NCI-H1694 treated with DMSO at 0.1 percent for 48 hours (cell line): ENCODE measurements at regions not wholly inside any gene's neighbourhood (a gene's known extent, or its start where the extent isn't known, plus 50 kb on each side); places are given as distances from the start of the nearest gene placed in this dataset.
"Not testable (repeated sequence)": the region's sequence is repeated elsewhere in the genome, so short reads cannot be mapped to it uniquely, and the experiment has no call there.

Source experiments
- DNase-seq: peaks from one replicate; lab custom pipeline; 2025; lab: John Stamatoyannopoulos, UW

DNA sequence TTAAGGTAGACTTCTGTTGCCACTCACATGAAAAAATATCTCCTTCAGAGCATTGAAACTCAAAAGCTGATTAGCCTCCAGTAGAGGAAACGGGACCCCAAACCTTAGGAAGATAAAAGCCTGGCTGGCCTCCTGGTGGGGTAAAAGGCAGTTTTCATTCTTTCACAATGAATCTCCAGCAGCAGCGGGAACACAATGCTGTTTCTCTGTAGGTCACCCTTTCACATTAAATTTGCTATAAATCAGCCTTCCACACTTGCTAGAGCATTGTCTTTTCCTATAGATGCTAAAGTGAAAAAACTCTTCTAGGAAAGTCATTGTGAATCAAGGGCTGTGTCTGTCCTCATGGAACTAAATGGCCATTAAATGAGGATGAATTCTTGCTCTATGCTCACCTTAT lies 207.3 kb upstream of the MAGEB2 start:
- no peak for DNase-seq

DNA sequence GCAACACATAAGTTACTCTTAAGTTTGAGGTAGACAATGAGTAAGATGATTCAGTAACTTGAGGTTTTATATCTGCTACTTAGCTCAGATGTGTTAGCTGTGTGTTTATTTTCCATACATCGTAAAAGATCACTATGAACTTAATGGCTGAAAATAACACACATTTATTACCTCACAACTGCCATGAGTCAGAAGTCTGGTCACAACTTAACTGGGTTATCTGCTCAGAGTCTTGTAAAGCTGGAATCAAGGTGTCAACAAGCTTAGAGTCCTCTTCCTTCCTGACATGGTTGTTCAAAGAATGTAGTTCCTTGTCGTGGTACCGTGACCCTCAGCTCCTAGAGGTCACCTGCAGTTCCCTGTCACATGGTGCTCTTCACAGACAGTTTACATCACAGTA lies 204.9 kb upstream of the MAGEB2 start:
- no peak for DNase-seq

- DNase-seq, result no peak
Observed at GRCh38 chrX:30015440-30015839, 199.9 kb upstream of the MAGEB2 start.

GRCh38 chrX:30027636-30028035 lies 187.7 kb upstream of the MAGEB2 start:
- no peak for DNase-seq

- DNase-seq, result not testable (repeated sequence)
Observed at GRCh38 chrX:30036406-30036805, 179.0 kb upstream of the MAGEB2 start.

DNA sequence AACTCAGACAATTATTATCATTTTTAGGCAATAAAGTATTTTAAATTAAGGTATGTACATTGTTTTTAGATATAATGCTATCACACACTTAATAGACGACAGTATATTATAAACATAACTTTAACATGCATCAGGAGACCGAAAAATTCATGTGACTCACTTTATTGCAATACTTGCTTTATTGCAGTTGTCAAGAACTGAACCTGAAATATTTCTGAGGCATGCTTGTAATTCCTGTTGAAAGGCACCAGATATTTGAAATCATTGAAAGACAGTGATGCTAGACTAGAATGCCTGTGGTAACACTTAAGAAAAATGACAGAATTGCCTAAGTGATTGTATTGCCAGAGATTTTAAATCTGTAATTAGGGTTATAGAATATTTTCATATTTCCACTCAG lies 175.6 kb upstream of the MAGEB2 start:
- no peak for DNase-seq

DNA sequence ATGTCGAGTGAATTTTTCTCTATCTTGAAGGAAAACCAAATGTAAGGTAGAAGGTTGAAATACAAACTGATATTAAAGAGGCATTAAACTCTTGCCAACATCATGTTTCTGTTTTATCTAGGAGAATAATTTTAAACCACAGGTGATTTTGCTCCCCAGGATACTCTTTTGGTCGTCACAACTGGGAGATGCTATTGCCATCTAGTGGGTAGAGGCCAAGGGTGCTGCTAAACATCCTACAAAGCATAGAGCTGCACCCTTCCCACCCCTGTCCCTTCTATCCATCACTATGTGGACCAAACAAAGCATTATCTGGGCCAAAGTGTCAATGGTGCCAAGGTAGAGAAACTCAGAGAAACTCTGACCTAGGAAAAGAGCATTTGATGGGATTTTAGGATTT lies 154.6 kb upstream of the MAGEB2 start:
- no peak for DNase-seq

DNA sequence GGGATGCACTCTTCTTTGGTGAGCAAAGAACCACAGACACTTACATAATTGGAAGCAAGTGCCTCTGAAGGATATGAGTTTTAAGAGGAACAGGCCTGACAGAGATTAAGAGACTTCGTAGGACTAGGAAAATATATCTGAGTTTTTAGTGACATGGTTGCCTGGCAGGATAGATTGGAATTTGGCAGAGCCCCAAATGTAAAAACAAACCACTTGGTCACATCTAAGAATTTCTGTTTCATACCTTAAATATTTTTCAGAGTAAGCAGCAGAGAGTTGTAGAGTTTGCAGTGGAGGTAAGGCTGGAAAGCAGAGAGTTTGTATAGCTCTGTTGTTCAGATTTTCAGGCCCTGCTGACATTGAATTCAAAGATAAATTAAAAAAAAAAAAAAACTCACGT lies 150.1 kb upstream of the MAGEB2 start:
- DNase-seq, result no peak

GRCh38 chrX:30067677-30068076 lies 147.7 kb upstream of the MAGEB2 start:
- no peak for DNase-seq

GRCh38 chrX:30085571-30085970 lies 129.8 kb upstream of the MAGEB2 start:
- DNase-seq, result no peak

GRCh38 chrX:30111431-30111830 lies 103.9 kb upstream of the MAGEB2 start:
- DNase-seq, result no peak

DNA sequence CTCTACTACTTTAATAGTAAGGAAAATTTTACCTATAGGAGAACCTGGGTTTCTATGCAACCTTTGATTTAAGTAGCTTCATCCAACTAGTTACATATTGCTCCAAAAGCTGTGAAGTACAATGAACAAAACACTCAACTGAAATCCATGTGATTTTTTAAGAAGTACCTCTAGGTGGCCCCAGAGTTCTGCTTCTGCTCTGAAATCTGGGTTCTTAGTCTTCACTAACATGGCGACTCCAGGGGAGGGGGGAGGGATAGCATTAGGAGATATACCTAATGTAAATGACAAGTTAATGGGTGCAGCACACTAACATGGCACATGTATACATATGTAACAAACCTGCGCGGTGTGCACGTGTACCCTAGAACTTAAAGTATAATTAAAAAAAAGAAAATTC lies 73.4 kb upstream of the MAGEB2 start:
- peak; percentile 19 for DNase-seq

DNA sequence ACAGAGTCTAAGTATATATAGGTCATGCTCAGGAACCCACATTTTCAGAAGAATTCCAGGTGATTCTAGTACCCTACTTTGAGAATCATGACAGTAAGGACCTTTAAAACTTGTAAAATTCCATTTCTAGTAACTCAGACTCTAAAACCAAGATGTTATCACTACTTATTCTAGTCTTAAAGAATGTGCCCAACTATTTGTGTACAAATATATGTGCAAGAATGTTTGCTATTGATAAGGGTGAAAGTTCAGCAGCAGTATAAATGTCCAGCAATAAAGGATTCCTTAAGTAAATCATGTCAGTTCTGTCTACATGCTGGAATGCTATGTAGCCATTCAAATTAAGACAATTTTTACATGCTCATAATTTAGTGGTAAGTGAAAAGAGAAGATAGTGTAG lies 71.1 kb upstream of the MAGEB2 start:
- DNase-seq, result no peak

DNA sequence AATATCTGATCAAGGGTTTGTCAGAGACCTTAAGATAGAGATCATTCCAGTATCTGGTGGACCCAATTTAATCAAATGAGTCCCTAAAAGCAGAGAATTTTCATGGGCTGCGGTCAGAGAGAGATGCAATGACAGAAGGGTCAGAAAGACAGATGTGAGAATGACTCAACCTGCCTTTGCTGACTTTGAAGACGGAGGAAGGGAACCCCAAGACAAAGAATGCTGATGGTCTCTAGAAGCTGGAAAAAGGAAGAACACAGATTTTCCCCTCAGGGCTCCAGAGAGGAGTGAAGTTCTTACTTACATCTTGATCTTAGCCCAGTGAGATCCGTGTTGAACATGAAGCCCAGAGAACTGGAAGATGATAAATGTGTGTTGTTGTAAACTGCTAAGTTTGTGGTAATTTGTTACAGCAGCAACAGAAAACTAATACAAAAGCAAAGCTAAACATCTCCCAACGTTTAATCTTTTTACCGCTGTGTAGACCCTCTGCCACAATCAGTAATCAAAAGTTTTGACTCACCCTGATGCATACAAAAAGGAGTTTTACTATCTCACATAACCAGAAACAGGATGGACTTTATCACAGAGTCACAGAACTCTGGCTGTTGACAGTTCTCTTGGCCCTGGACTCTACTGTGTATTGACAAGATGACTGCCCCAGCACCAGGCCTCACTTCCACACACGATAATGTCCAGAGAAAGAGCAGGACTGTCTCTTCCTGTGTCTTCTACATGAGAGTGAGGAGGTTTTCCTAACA lies 70.2 kb upstream of the MAGEB2 start:
- no peak for DNase-seq

DNA sequence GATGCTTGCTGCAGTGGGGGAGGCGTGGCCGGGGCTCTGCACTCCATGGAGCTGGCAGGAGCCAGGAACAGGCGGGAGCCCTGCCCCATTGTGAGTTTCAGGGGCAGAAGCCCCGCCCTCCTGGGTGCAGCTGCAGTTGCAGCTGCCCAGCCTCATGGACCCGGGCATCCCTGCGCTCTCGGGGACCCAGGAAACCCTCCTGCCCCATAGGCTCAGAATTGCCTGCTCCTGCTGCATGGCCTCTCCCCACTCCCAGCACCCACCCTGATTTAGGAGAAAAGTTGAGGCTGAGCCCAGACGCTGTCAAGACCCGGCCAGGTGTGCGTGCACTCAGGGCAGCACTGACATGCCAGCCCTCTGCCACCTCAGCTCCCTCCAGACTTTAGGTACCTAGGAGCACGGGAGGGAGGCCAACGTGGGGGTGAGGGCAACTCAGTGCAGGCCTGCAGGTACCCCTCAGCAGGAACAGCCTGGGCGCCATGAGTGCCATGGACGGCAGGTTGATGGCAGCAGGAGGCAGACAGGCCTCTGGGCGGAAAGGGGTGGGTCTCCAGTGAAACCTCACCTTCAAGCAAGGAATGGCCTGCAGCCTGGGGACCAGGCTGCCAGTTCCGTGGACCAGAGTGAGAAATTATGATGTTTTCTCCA lies 67.2 kb upstream of the MAGEB2 start:
- DNase-seq, result no peak

DNA sequence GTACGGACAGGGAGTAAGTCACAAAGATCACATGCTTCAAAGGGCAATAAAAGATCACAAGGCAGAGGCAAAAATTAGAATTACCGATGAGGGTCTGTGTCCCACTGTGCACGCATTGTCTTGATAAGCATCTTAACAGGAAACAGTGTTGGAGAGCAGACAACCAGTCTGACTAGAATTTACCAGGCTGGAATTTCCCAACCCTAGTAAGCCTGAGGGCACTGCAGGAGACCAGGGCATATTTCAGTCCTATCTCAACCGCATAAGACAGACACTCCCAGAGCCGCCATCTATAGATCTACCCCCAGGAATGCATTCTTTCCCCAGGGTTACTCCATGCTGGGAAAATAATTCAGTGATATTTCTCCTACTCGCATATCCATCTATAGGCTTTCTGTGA lies 66.2 kb upstream of the MAGEB2 start:
- not testable (repeated sequence) for DNase-seq

DNA sequence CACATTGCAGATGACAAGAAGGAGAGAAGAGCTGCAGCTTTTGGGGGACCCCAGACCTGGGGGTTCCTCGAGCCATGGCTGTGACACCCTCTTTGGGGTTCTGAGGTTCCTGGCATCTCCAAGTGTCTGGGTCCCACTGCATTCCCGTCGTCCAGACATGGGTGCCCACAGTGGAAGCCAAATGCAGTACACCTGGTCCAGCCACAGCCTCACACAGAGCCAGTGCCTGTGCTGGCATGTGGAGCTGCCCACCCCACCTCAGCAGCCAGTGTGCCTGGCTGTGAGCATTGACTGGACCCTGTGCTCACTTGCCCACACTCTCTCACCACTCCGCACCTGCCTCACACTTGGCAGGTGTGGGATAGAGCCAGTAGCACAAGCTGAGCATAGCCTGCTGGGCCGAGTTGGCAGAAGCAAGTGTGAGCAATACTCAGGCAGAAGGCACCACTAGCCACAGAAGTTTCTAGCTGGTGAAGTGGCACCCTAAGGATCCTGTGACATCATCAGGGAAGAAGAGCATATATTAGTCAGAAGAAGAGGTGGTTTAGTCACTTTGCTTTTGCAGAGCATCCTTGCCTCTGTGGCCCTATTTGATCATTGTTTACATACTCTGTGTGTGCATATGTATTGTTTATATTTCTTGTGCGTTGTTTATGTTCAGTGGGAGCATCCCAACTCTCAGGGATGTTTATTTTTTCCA lies 65.0 kb upstream of the MAGEB2 start:
- no peak for DNase-seq

- DNase-seq, result no peak
Observed at GRCh38 chrX:30151964-30152363, 63.4 kb upstream of the MAGEB2 start.

GRCh38 chrX:30153175-30153880 lies 62.0 kb upstream of the MAGEB2 start:
- no peak for DNase-seq

- no peak for DNase-seq
Observed at GRCh38 chrX:30153881-30154260, 61.5 kb upstream of the MAGEB2 start.

GRCh38 chrX:30156009-30156408 lies 59.4 kb upstream of the MAGEB2 start:
- DNase-seq, result no peak

GRCh38 chrX:30156880-30157560 lies 58.3 kb upstream of the MAGEB2 start:
- no peak for DNase-seq
